ENCODE measurements at regions not wholly inside any gene's neighbourhood (a gene's known extent, or its start where the extent isn't known, plus 50 kb on each side); places are given as distances from the start of the nearest gene placed in this dataset.
A peak's percentile ranks its signal among the peaks of the same experiment; 100 is the strongest.

DNA sequence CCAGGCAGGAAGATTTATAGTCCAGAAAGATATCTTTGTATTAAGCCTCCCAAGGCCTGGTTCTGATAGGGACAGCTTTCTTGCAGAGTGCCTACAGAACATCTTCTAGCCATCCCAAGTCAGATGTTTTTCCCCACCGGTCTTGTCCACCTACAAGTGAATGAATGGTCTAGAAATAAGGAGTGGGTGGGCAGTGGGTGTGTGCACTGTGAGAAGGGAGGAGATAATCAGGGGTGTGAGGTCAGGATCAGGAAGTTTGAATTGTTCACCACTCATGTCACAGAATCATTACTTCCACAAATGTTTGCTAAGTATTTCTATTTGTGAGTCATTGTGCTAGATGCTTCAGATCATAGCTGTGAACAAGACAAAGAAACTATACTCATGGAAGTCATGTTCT lies 332.6 kb downstream of the NKX6-1 start:
- H3K27ac ChIP-seq, result no peak overlapping the region
- TF ChIP-seq CTCF (IDR thresholded peaks at IDR 0.05; ENCODE audit: low read depth, low read length), result no peak
- H3K36me3 ChIP-seq, result no peaks in the 10 kb centered on the region
- DNase-seq (ENCODE audit: low read depth in 1 of 2, low spot score in 1 of 2), result no peak
- no peaks in the 10 kb centered on the region for H3K27me3 ChIP-seq
- no peaks in the 10 kb centered on the region for H3K4me1 ChIP-seq (ENCODE audit: low read depth)
- no peak overlapping the region for H3K4me3 ChIP-seq
- H3K9me3 ChIP-seq (ENCODE audit: low read depth), result no peaks in the 10 kb centered on the region

DNA sequence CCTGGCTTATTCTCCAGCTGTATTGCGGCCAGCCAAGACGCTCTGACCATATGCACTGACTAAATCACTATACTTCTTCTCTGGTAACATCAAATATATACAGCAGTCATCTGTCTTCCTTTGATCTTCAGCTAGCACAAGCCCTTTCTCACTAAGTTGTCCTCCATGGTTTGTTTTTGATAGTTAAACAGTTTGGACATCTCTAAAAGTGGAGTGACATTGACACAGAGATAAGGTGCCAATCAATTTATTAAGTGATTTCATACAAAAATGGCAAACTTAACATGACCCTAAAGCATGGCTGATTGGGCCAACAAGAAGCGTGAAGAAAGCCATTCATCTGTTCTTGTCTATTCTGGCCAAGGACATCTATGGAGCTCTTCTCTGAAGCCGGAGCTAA lies 334.9 kb downstream of the NKX6-1 start:
- TF ChIP-seq CTCF (IDR thresholded peaks at IDR 0.05; ENCODE audit: low read depth, low read length), result no peak
- H3K4me1 ChIP-seq (ENCODE audit: low read depth), result no peaks in the 10 kb centered on the region
- no peaks in the 10 kb centered on the region for H3K9me3 ChIP-seq (ENCODE audit: low read depth)
- no peak for DNase-seq (ENCODE audit: low read depth in 1 of 2, low spot score in 1 of 2)
- no peak overlapping the region for H3K4me3 ChIP-seq
- H3K27me3 ChIP-seq, result no peaks in the 10 kb centered on the region
- H3K27ac ChIP-seq, result no peak overlapping the region
- H3K36me3 ChIP-seq, result no peaks in the 10 kb centered on the region

- no peak for TF ChIP-seq CTCF (IDR thresholded peaks at IDR 0.05; ENCODE audit: low read depth, low read length)
- Histone ChIP-seq H3K9me3 (ENCODE audit: low read depth) (no peaks in the 10 kb centered on the region), H3K4me1 (ENCODE audit: low read depth) (no peaks in the 10 kb centered on the region), H3K27ac (no peak overlapping the region), H3K27me3 (no peaks in the 10 kb centered on the region), H3K36me3 (no peaks in the 10 kb centered on the region), H3K4me3 (no peak overlapping the region)
- DNase-seq (ENCODE audit: low read depth in 1 of 2, low spot score in 1 of 2), result peak in 1 of 2 donors; percentile 83
These were observed 339.3 kb downstream of the NKX6-1 start for GRCh38 chr4:84159762-84160161.

DNA sequence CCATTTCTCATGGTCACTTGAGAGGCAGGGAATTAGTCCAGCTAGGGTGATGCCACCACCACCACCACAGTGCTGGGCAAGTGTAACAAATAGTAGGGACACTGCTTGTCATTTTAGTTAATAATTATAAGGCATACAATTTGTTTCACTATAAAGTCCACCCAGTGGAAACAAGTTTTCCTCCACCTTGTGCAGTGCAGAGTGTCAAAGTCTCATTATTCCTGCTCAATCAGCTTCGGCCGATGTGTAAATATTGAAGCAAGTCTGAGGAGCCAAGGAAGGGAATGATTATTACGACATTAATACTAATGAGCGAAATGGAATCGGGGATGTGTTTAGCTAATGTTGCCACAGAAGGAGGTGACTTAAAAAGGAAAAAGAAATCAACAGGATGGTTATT lies 340.4 kb downstream of the NKX6-1 start:
- H3K4me1 ChIP-seq (ENCODE audit: low read depth), result no peaks in the 10 kb centered on the region
- no peak overlapping the region for H3K4me3 ChIP-seq
- DNase-seq (ENCODE audit: low read depth in 1 of 2, low spot score in 1 of 2), result no peak
- no peaks in the 10 kb centered on the region for H3K27me3 ChIP-seq
- no peak overlapping the region for H3K27ac ChIP-seq
- H3K9me3 ChIP-seq (ENCODE audit: low read depth), result no peaks in the 10 kb centered on the region
- H3K36me3 ChIP-seq, result no peaks in the 10 kb centered on the region
- TF ChIP-seq CTCF (IDR thresholded peaks at IDR 0.05; ENCODE audit: low read depth, low read length), result no peak

GRCh38 chr4:84151574-84151973 lies 347.5 kb downstream of the NKX6-1 start:
- no peaks in the 10 kb centered on the region for H3K27me3 ChIP-seq
- no peak overlapping the region for H3K27ac ChIP-seq
- no peak for TF ChIP-seq CTCF (IDR thresholded peaks at IDR 0.05; ENCODE audit: low read depth, low read length)
- H3K4me1 ChIP-seq (ENCODE audit: low read depth), result no peaks in the 10 kb centered on the region
- no peak for DNase-seq (ENCODE audit: low read depth in 1 of 2, low spot score in 1 of 2)
- H3K9me3 ChIP-seq (ENCODE audit: low read depth), result no peaks in the 10 kb centered on the region
- H3K4me3 ChIP-seq, result no peak overlapping the region
- no peaks in the 10 kb centered on the region for H3K36me3 ChIP-seq

GRCh38 chr4:84150177-84150576 lies 348.9 kb downstream of the NKX6-1 start:
- Histone ChIP-seq H3K4me1 (ENCODE audit: low read depth) (no peaks in the 10 kb centered on the region), H3K4me3 (no peak overlapping the region), H3K27me3 (no peaks in the 10 kb centered on the region), H3K9me3 (ENCODE audit: low read depth) (no peaks in the 10 kb centered on the region), H3K36me3 (no peaks in the 10 kb centered on the region), H3K27ac (no peak overlapping the region)
- no peak for TF ChIP-seq CTCF (IDR thresholded peaks at IDR 0.05; ENCODE audit: low read depth, low read length)
- no peak for DNase-seq (ENCODE audit: low read depth in 1 of 2, low spot score in 1 of 2)
